Ishikawa (cell line): ENCODE measurements at regions not wholly inside any gene's neighbourhood (a gene's known extent, or its start where the extent isn't known, plus 50 kb on each side); places are given as distances from the start of the nearest gene placed in this dataset.

Source experiments
- CEBPB ChIP-seq: IDR thresholded peaks from 2 replicates; pipeline ENCODE4 v1.6.1; 2012
- EGR1 ChIP-seq: IDR thresholded peaks from 2 replicates; pipeline ENCODE4 v1.6.1; 2012
- EP300 ChIP-seq: IDR thresholded peaks from 2 replicates; pipeline ENCODE4 v1.6.1; 2012; ENCODE audit warnings: borderline replicate concordance
- NFIC ChIP-seq: IDR thresholded peaks from 2 replicates; pipeline ENCODE4 v1.6.1; 2012
- RAD21 ChIP-seq: IDR thresholded peaks from 2 replicates; pipeline ENCODE4 v1.6.1; 2012; ENCODE audit warnings: low read depth
- TAF1 ChIP-seq: IDR thresholded peaks from 2 replicates; pipeline ENCODE4 v1.6.1; 2012; ENCODE audit warnings: low read depth, mild to moderate bottlenecking
- TCF12 ChIP-seq: IDR thresholded peaks from 2 replicates; pipeline ENCODE4 v1.6.1; 2012; ENCODE audit warnings: low read depth
- TEAD4 ChIP-seq: IDR thresholded peaks from 2 replicates; pipeline ENCODE4 v1.6.1; 2012
- YY1 ChIP-seq: IDR thresholded peaks from 2 replicates; pipeline ENCODE4 v1.6.1; 2012; ENCODE audit warnings: low read depth
- TF ChIP-seq, protein P1 (sequence below): IDR thresholded peaks from 2 replicates; pipeline ENCODE4 v1.6.1; 2012
- TF ChIP-seq, protein P2 (sequence below): IDR thresholded peaks from 2 replicates; pipeline ENCODE4 v1.6.1; 2012; ENCODE audit warnings: low read depth, mild to moderate bottlenecking

DNA sequence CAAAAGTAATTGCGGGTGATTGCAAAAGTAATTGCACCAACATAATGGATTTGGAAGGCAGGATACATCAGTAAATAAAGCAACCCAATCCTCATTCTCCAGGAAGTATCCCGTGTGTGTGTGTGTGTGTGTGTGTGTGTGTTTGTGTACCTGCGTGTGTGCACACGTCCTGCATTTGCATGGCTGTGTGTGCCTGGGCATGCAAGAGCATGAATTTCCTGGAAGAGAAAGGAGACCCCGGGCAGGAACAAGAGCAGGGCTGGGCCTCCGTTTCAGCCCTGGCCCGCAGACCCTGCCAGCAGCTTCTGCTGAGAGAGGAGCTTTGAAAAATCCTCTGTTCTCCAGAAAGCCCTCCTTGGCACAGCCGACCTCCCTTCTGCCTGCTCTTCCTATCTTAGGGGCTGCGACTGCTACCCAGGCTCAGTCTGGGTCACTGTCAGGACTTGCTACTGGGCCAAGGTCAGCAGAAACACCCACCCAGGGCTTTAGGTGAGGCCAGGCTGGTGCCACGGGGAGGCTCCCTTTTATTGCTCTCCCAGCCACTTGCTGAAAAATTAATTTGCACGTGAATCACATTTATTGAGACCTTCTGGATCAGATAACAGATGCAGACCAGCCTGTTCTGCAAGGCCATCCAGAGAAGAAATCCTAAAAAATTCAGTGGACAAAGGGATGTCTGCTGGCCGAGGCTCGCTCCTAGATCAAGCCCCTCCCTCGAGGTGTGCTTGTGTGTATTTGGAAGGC, 258.3 kb downstream of the ZNF536 start:
- no peak for TF ChIP-seq NFIC
- TF ChIP-seq RAD21: no peak
- no peak for TF ChIP-seq EP300
- TF ChIP-seq, protein P1, sequence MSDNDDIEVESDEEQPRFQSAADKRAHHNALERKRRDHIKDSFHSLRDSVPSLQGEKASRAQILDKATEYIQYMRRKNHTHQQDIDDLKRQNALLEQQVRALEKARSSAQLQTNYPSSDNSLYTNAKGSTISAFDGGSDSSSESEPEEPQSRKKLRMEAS: no peak
- TF ChIP-seq TEAD4: no peak
- no peak for TF ChIP-seq YY1
- no peak for TF ChIP-seq EGR1
- TF ChIP-seq TCF12: no peak
- TF ChIP-seq, protein P2, sequence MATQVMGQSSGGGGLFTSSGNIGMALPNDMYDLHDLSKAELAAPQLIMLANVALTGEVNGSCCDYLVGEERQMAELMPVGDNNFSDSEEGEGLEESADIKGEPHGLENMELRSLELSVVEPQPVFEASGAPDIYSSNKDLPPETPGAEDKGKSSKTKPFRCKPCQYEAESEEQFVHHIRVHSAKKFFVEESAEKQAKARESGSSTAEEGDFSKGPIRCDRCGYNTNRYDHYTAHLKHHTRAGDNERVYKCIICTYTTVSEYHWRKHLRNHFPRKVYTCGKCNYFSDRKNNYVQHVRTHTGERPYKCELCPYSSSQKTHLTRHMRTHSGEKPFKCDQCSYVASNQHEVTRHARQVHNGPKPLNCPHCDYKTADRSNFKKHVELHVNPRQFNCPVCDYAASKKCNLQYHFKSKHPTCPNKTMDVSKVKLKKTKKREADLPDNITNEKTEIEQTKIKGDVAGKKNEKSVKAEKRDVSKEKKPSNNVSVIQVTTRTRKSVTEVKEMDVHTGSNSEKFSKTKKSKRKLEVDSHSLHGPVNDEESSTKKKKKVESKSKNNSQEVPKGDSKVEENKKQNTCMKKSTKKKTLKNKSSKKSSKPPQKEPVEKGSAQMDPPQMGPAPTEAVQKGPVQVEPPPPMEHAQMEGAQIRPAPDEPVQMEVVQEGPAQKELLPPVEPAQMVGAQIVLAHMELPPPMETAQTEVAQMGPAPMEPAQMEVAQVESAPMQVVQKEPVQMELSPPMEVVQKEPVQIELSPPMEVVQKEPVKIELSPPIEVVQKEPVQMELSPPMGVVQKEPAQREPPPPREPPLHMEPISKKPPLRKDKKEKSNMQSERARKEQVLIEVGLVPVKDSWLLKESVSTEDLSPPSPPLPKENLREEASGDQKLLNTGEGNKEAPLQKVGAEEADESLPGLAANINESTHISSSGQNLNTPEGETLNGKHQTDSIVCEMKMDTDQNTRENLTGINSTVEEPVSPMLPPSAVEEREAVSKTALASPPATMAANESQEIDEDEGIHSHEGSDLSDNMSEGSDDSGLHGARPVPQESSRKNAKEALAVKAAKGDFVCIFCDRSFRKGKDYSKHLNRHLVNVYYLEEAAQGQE: no peak
- no peak for TF ChIP-seq TAF1
- no peak for TF ChIP-seq CEBPB
